Inflammatory macrophage treated with lipopolysaccharide for 4 hours (primary cell): ENCODE measurements at regions not wholly inside any gene's neighbourhood (a gene's known extent, or its start where the extent isn't known, plus 50 kb on each side); places are given as distances from the start of the nearest gene placed in this dataset.

ENCODE experiments used
- DNase-seq: peaks from one replicate; pipeline ENCODE4 v3.0.0-alpha.2; 2020

GRCh38 chr2:134129900-134130537, 123.9 kb upstream of the MGAT5 start:
- DNase-seq, result no peak

DNA sequence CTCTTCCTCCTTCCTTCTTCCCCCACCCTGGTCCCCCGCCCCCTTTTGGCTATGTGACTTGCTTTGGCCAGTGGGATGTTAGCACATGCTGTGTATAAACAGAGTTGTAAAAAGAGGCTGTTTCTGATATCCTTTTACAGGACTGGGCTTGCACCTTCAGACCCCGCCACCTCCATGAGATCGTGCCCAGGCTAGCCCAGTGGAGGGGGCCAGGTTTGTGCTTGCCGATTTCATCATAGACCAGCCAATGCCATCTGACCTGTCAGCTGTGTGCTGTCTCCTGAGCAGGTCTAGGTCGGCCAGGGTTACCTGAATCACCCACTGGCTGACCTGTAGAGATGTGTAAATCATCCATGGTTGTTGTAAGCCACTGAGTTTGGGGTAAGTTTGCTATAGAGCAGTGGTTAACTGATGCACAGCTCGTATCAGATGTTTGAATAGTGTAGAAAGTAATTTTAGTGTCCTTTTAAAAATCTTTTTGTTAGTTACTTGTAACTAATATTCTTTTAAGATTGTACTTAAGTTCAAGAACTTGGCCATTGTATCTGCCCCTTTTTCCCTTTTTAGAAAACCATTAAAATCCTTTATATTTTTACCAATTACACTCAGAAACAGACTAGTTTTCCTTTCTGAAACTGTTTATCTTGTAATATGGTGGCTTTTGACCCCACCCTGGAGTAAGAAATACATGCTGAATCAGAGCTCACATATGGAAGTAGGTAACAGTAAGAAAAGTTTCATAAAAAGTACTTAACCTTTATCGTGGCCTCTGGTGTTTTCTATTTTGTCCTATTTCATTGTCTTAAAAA, 122.0 kb upstream of the MGAT5 start:
- no peak for DNase-seq

DNA sequence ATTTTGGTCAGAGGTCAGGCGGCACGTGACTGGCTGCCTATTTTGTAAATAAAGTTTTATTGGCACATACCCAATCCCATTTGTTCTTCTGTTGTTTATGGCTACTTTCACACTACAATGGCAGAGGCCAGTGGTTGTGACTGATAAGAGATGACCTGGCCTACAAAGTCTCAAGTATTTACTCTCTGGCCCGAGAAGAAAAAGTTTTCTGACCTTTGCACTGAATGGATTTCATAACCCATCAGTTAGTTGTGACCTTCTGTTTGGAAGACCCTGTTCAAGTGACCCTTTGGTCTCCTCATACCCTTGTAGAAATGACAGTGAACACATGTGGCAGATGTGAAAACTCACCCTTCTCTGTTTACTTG, 121.4 kb upstream of the MGAT5 start:
- no peak for DNase-seq

- no peak for DNase-seq
Measured at GRCh38 chr2:134133622-134134312, 120.1 kb upstream of the MGAT5 start.

- no peak for DNase-seq
Measured at GRCh38 chr2:134134313-134134706, 119.6 kb upstream of the MGAT5 start.

GRCh38 chr2:134134827-134135226, 119.0 kb upstream of the MGAT5 start:
- no peak for DNase-seq

DNA sequence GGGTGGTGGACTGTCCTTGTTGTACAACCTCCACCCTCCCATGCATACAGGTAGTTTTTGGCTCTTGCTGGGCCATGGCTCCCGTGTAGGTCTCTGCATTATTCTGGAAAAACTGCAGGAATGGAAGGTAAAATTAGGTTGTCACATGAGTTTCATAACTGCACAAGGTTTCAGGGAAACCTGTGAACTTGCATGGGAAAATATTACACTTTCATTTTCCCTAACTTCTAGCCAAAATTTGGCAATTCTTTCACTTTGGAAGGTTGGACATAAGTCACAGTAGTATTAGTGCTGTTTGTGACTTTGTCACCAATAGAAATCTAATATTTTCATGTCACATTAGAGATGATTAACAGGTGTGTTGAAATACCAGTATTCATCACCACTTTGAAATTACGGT, 118.1 kb upstream of the MGAT5 start:
- DNase-seq, result peak; percentile 23

- DNase-seq, result peak; percentile 55
Measured at GRCh38 chr2:134136731-134137130, 117.1 kb upstream of the MGAT5 start.

DNA sequence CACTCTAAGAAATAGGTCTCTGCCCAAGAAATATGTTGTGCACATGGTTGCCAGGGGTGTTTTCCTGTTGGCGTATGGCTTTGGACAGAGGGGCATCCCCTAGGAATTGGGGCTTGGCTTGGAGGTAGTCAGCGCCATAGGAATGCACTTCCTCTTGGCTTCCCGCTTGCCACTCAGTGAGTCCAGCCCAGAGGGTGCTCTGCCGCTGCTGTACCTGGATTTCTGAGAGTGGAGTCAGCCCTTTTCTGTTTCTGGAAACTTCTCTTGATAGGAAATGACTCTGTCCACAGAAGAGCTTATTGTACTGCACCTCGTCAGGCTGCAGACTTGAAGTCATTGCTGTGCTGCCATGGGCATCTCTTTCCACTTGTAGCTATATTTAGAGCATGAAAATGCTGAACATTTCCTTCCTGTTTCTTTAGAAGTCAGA, 116.7 kb upstream of the MGAT5 start:
- DNase-seq, result peak; percentile 62

DNA sequence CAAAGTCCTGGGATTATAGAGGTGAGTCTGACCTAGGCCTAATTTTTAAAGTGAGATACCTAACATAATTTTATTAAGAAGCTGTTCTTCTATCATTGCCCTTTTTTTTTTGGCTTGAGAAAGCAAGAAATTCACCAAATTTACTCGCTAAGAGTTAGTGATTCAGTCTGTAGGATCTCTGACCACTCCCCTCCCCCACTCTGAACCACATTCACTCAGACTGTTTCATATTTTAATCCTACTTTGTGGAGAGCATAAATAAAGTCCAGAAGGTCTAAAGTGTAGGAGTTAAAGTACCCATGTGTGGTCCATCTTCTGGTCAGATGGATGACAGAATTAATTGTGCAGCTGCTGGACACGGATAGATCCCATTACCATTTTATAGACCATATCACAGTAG, 115.8 kb upstream of the MGAT5 start:
- no peak for DNase-seq

GRCh38 chr2:134139611-134140010, 114.3 kb upstream of the MGAT5 start:
- no peak for DNase-seq

GRCh38 chr2:134140251-134140661, 113.6 kb upstream of the MGAT5 start:
- no peak for DNase-seq

- DNase-seq, result no peak
Measured at GRCh38 chr2:134141598-134142340, 112.1 kb upstream of the MGAT5 start.

DNA sequence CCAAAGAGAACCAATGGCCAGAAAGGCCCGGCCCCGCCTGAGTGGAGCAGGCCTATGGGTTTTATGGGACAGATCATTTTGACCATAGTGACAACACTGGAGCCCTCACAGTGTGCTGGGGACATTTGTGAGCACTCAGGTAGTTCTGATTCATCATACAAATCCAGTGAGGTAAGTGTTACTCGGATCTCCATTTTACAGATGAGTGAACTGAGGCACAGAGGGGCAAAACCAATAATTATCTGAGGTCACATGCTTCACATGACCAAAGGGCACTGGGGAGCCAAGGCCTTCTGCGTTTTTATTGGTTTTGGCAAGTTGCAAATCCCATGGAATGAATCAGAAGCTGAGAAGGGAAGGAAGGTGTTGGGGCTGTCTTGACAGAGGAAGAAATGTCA, 111.5 kb upstream of the MGAT5 start:
- DNase-seq, result no peak

DNA sequence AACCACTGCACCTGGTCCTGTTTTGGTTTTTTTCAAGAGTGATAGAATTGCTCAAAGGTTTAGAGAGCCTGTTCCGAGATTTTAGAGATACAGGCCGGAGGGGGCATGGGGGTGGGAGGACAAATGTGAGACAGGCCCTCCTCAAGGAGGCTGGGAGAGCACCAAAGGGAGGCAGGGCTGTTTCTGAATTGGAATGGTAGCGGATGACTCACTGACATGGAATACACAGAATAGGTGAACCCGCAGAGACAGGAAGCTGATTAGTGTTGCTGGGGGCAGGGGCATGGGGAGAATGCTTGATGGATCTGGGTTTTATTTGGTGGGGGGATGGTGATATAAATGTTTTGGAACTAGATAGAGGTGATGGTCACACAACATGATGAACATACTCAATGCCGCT, 111.0 kb upstream of the MGAT5 start:
- DNase-seq, result no peak

DNA sequence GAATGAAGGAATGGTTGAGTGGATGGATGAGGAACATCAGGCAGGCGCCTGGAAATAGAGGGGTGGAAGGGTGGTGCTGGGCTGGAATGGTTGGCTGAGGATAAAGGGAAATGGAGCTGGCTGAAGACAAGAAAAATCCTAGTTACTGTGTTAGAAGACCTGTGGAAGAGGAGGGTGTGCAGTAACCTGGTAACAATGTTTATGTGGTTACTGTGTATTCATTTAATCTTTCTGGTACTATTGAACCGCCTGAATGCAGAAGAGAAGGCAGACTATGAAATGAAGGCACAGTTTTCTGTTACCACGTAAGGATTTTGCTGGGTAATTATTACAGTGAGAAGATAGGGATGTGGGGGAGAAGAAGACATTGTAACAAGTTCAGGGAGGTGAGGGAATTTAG, 110.3 kb upstream of the MGAT5 start:
- DNase-seq, result no peak

DNA sequence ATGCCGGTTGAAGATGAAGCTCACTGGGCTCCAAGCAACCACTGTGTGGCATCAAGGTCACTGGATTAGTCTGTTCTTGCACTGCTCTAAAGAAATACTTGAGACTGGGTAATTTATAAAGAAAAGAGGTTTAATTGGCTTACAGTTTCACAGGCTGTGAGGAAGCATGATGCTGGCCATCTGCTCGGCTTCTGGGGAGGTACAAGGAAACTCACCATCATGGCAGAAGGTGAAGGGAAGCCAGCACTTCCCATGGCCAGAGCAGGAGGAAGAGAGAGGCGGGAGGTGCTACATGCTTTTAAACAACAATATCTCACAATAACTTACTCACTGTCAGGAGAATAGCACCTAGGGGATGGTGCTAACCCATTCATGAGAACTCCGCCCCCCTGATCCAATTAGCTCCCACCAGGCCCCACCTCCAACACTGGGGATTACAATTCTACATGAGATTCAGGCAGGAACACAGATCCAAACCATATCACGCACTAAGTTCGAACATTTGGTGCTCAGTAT, 109.7 kb upstream of the MGAT5 start:
- DNase-seq, result no peak

DNA sequence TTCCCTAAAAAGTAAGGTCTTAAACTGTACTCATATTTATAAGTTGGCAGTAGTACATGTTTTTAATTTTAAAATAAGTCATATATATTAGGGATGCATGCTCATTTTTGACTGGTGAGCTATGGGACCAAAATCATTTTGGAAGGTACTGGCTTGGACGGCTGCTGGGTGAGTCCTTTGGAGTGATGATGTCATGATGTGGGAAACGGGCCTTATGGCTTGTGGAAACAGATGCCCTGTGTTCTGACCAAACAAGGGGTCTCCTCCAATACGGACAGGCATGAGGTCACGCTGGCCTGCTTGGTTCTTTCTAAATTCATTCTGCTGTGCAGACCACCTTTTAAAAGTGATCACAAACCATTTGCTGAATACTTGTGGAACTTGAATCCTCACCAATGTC, 109.2 kb upstream of the MGAT5 start:
- no peak for DNase-seq

- DNase-seq, result no peak
Measured at GRCh38 chr2:134145519-134145918, 108.4 kb upstream of the MGAT5 start.

DNA sequence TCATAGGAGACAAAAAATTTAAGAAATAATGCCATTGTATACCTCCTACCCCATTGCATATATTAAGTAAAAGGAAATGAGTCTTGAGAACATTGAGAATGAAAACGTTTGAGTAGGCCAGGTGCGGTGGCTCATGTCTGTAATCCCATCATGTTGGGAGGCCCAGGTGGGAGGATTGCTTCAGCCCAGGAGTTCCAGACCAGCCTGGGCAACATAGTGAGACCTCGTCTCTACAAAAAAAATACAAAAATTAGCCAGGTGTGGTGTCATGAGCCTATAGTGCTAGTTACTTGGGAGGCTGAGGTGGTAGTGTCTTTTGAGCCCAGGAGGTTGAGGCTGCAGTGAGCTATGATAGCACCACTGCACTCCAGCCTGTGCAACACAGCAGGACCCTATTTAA, 107.7 kb upstream of the MGAT5 start:
- no peak for DNase-seq

- DNase-seq, result no peak
Measured at GRCh38 chr2:134146620-134147019, 107.3 kb upstream of the MGAT5 start.

GRCh38 chr2:134148172-134148571, 105.7 kb upstream of the MGAT5 start:
- DNase-seq, result no peak

DNA sequence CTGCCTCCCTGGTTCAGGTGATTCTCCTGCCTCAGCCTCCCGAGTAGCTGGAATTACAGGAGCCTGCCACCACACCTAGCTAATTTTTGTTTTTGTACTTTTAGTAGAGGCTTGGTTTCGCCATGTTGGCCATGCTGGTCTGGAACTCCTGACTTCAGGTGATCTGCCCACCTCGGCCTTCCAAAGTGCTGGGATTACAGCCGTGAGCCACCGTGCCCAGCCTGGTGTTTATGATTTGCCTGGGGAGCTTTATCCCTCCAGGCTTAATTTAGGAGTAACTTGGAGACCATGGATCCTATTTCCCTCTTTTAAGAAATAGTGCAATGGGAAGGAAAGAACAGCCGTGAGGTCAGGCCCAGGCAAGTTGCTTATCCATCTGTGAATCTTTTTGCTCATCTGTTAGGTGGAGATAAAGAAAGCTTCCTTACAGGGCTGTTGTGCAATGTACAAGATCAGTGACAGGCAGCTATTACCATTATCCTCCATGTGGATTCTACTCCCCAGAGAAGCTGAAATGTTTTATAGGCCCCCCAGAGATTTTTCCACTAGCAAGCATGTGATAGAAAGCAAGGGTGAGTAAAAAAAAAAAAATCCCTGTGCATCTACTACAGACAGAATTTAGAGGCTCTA, 104.9 kb upstream of the MGAT5 start:
- DNase-seq, result no peak
